ENCODE measurements at regions not wholly inside any gene's neighbourhood (a gene's known extent, or its start where the extent isn't known, plus 50 kb on each side); places are given as distances from the start of the nearest gene placed in this dataset.

GRCh38 chr12:102622618-102623017 is 142.3 kb upstream of the IGF1 start:
- Histone ChIP-seq H3K9me3 (peaks cover 5% of the 10 kb centered on the region), H3K27me3 (no peaks in the 10 kb centered on the region), H3K27ac (no peak overlapping the region), H3K36me3 (no peaks in the 10 kb centered on the region), H3K4me1 (no peaks in the 10 kb centered on the region), H3K4me3 (no peak overlapping the region)
- intact Hi-C loops (cut with DNase I): no loop called here
- no peak for DNase-seq (ENCODE audit: extremely low spot score in 2 of 2)
- no peak for TF ChIP-seq POLR2AphosphoS5 (IDR thresholded peaks at IDR 0.05; ENCODE audit: insufficient read depth in 1 of 2, low read depth in 1 of 2)
- no peak for TF ChIP-seq CTCF (IDR thresholded peaks at IDR 0.05)
- no peak for TF ChIP-seq POLR2A (IDR thresholded peaks at IDR 0.05)

GRCh38 chr12:102618197-102618877 is 138.0 kb upstream of the IGF1 start:
- no peak for TF ChIP-seq CTCF (IDR thresholded peaks at IDR 0.05)
- no peak for TF ChIP-seq POLR2A (IDR thresholded peaks at IDR 0.05)
- H3K27ac ChIP-seq: no peak overlapping the region
- intact Hi-C loops (cut with DNase I): no loop called here
- DNase-seq (ENCODE audit: extremely low spot score in 2 of 2): no peak
- H3K36me3 ChIP-seq: no peaks in the 10 kb centered on the region
- no peak overlapping the region for H3K4me3 ChIP-seq
- no peaks in the 10 kb centered on the region for H3K27me3 ChIP-seq
- no peaks in the 10 kb centered on the region for H3K4me1 ChIP-seq
- no peaks in the 10 kb centered on the region for H3K9me3 ChIP-seq

- Histone ChIP-seq H3K9me3 (no peaks in the 10 kb centered on the region), H3K36me3 (no peaks in the 10 kb centered on the region), H3K4me1 (no peaks in the 10 kb centered on the region), H3K27ac (no peak overlapping the region), H3K4me3 (no peak overlapping the region), H3K27me3 (no peaks in the 10 kb centered on the region)
- TF ChIP-seq CTCF (IDR thresholded peaks at IDR 0.05) (no peak), POLR2AphosphoS5 (IDR thresholded peaks at IDR 0.05; ENCODE audit: insufficient read depth in 1 of 2, low read depth in 1 of 2) (no peak), POLR2A (IDR thresholded peaks at IDR 0.05) (no peak)
- DNase-seq (ENCODE audit: extremely low spot score in 2 of 2): no peak
- intact Hi-C loops (cut with DNase I): no loop called here
Observed at GRCh38 chr12:102616692-102617091, 136.3 kb upstream of the IGF1 start.

GRCh38 chr12:102611995-102612394 is 131.6 kb upstream of the IGF1 start:
- Histone ChIP-seq H3K4me1 (no peaks in the 10 kb centered on the region), H3K36me3 (no peaks in the 10 kb centered on the region), H3K27ac (no peak overlapping the region), H3K27me3 (no peaks in the 10 kb centered on the region), H3K4me3 (no peak overlapping the region), H3K9me3 (no peaks in the 10 kb centered on the region)
- intact Hi-C loops (cut with DNase I): no loop called here
- no peak for DNase-seq (ENCODE audit: extremely low spot score in 2 of 2)
- TF ChIP-seq CTCF (IDR thresholded peaks at IDR 0.05) (no peak), POLR2AphosphoS5 (IDR thresholded peaks at IDR 0.05; ENCODE audit: insufficient read depth in 1 of 2, low read depth in 1 of 2) (no peak), POLR2A (IDR thresholded peaks at IDR 0.05) (no peak)

GRCh38 chr12:102609996-102610395 is 129.6 kb upstream of the IGF1 start:
- Histone ChIP-seq H3K9me3 (no peaks in the 10 kb centered on the region), H3K4me3 (no peak overlapping the region)
- TF ChIP-seq POLR2AphosphoS5 (IDR thresholded peaks at IDR 0.05; ENCODE audit: insufficient read depth in 1 of 2, low read depth in 1 of 2) (no peak), CTCF (IDR thresholded peaks at IDR 0.05) (no peak), POLR2A (IDR thresholded peaks at IDR 0.05) (no peak)

More at GRCh38 chr12:102609996-102610395, 129.6 kb upstream of the IGF1 start:
- Histone ChIP-seq H3K27me3 (no peaks in the 10 kb centered on the region), H3K27ac (no peak overlapping the region), H3K4me1 (no peaks in the 10 kb centered on the region), H3K36me3 (no peaks in the 10 kb centered on the region)
- no peak for DNase-seq (ENCODE audit: extremely low spot score in 2 of 2)
- intact Hi-C loops (cut with DNase I): no loop called here
